Activated B cell treated with CpG ODN at 0.5 μM for 24 hours (primary cell): ENCODE measurements at regions not wholly inside any gene's neighbourhood (a gene's known extent, or its start where the extent isn't known, plus 50 kb on each side); places are given as distances from the start of the nearest gene placed in this dataset.

Experiments
- ATAC-seq: fragments of 200-7000 bp; cut with Tn5 transposase; one replicate; pipeline ENCODE4 v1.10.0; 2021; ENCODE audit warnings: low read depth, mild to moderate bottlenecking, moderate library complexity
- CTCF ChIA-PET: fragments of 350-600 bp; sonication (Branson Sonifier 250); formaldehyde crosslinking; loops from one replicate; lab custom pipeline; 2021; ENCODE audit warnings: antibody characterized with exemption; lab: Charles Lee
- POLR2A ChIA-PET: fragments of 350-600 bp; sonication (Branson Sonifier 250); formaldehyde crosslinking; loops from one replicate; lab custom pipeline; 2021; ENCODE audit warnings: antibody characterized with exemption; lab: Charles Lee
- DNase-seq: peaks from one replicate; pipeline ENCODE4 v3.0.0; 2022
- H3K27ac Mint-ChIP-seq: one replicate; pipeline ENCODE4 v1.8.0; 2020; ENCODE audit warnings: mixed read lengths
- H3K27me3 Mint-ChIP-seq: one replicate; pipeline ENCODE4 v1.8.0; 2021; ENCODE audit warnings: mixed read lengths
- H3K36me3 Mint-ChIP-seq: one replicate; pipeline ENCODE4 v1.8.0; 2021; ENCODE audit warnings: low read depth, mixed read lengths
- H3K4me1 Mint-ChIP-seq: one replicate; pipeline ENCODE4 v1.8.0; 2021; ENCODE audit warnings: mixed read lengths
- H3K4me3 Mint-ChIP-seq: one replicate; pipeline ENCODE4 v1.8.0; 2020; ENCODE audit warnings: mild to moderate bottlenecking, mixed read lengths
- H3K9me3 Mint-ChIP-seq: one replicate; pipeline ENCODE4 v1.8.0; 2020; ENCODE audit warnings: mixed read lengths
- intact Hi-C: fragments of 100-400 bp; cut with micrococcal nuclease; formaldehyde crosslinking; loops from one replicate; pipeline ENCODE4 v1.15.1; 2024
- TF ChIP-seq, protein P1 (sequence below): fragments of 200-600 bp; IDR thresholded peaks from one replicate; pipeline ENCODE4 v1.8.0; 2022; ENCODE audit warnings: antibody characterized with exemption, mild to moderate bottlenecking

DNA sequence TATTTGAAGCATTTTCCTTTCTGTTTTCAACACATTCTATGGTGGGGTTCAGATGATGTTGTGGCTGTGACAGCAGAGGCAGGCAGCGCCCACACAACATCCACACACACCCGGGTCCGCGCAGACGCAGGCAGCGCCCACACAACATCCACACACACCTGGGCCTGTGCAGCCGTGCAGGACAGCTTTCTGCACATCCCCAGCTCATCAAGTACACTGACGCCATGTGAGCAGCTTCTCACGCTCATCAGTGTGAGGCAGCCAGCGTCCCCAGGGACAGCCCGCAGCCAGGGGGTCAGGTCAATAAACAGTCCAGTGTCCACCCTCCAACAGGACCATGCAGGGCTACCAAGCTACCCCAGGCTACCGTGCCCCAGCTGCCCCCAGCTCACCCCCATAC, 272.8 kb upstream of the TCERG1L start:
- Mint-ChIP-seq H3K27me3 (no peaks in the 10 kb centered on the region), H3K4me1 (no peaks in the 10 kb centered on the region), H3K36me3 (no peaks in the 10 kb centered on the region), H3K9me3 (peaks cover 2% of the 10 kb centered on the region), H3K4me3 (no peak overlapping the region), H3K27ac (no peak overlapping the region)
- intact Hi-C loops, result no loop called here
- TF ChIP-seq, protein P1, sequence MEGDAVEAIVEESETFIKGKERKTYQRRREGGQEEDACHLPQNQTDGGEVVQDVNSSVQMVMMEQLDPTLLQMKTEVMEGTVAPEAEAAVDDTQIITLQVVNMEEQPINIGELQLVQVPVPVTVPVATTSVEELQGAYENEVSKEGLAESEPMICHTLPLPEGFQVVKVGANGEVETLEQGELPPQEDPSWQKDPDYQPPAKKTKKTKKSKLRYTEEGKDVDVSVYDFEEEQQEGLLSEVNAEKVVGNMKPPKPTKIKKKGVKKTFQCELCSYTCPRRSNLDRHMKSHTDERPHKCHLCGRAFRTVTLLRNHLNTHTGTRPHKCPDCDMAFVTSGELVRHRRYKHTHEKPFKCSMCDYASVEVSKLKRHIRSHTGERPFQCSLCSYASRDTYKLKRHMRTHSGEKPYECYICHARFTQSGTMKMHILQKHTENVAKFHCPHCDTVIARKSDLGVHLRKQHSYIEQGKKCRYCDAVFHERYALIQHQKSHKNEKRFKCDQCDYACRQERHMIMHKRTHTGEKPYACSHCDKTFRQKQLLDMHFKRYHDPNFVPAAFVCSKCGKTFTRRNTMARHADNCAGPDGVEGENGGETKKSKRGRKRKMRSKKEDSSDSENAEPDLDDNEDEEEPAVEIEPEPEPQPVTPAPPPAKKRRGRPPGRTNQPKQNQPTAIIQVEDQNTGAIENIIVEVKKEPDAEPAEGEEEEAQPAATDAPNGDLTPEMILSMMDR, result no peak
- CTCF ChIA-PET, result no interaction called here
- POLR2A ChIA-PET, result no interaction called here
- ATAC-seq (no peak), DNase-seq (no peak)

DNA sequence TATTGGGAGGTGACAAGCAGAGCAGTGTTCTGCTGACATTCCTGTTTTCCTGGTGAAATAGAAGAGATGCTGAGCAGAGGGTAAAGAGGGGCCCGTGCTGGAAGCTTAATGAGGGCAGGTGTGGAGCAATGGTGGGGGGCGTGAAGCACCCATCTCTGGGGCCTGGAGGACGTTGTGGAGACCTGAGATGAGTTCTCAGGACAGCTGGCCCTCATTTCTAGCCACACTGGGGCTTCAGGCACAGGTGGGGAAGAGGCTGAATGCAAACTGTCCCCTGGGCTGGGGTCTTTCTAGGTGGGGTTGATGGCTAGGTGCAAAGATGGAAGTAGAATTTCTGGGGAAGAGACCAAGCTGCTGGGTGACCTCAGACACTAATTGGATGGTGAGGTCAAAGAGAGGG, 274.2 kb upstream of the TCERG1L start:
- intact Hi-C loops, result no loop called here
- H3K4me3 Mint-ChIP-seq, result no peak overlapping the region
- no peaks in the 10 kb centered on the region for H3K4me1 Mint-ChIP-seq
- no peak overlapping the region for H3K27ac Mint-ChIP-seq
- peaks cover 2% of the 10 kb centered on the region for H3K9me3 Mint-ChIP-seq
- ChIA-PET CTCF (no interaction called here), POLR2A (no interaction called here)
- no peaks in the 10 kb centered on the region for H3K27me3 Mint-ChIP-seq
- DNase-seq, result no peak
- TF ChIP-seq, protein P1, result no peak
- no peak for ATAC-seq
- no peaks in the 10 kb centered on the region for H3K36me3 Mint-ChIP-seq

DNA sequence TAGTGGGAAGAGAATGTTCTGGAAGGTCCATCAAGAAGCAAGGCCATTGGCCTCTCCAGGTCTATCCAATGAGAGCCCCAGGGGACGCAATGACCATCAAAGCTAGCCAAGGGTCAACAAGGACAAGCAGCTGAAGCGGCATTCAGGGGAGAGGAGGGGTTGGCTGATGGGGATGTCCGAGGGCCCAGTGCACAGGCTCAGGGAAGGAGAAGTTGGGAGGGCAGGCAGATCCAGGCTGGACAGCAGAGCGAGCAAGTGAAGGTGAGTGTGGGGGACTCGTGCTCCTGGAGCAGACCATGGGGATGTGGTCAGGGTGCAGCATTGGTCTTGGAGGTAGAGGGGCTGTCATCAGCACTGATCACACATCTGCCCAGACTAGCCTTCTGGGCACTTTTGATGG, 275.4 kb upstream of the TCERG1L start:
- Mint-ChIP-seq H3K36me3 (no peaks in the 10 kb centered on the region), H3K27me3 (no peaks in the 10 kb centered on the region), H3K4me3 (no peak overlapping the region), H3K4me1 (no peaks in the 10 kb centered on the region), H3K27ac (no peak overlapping the region), H3K9me3 (peaks cover 2% of the 10 kb centered on the region)
- TF ChIP-seq, protein P1, result no peak
- intact Hi-C loops, result no loop called here
- POLR2A ChIA-PET, result no interaction called here
- CTCF ChIA-PET, result no interaction called here
- DNase-seq (no peak), ATAC-seq (no peak)

DNA sequence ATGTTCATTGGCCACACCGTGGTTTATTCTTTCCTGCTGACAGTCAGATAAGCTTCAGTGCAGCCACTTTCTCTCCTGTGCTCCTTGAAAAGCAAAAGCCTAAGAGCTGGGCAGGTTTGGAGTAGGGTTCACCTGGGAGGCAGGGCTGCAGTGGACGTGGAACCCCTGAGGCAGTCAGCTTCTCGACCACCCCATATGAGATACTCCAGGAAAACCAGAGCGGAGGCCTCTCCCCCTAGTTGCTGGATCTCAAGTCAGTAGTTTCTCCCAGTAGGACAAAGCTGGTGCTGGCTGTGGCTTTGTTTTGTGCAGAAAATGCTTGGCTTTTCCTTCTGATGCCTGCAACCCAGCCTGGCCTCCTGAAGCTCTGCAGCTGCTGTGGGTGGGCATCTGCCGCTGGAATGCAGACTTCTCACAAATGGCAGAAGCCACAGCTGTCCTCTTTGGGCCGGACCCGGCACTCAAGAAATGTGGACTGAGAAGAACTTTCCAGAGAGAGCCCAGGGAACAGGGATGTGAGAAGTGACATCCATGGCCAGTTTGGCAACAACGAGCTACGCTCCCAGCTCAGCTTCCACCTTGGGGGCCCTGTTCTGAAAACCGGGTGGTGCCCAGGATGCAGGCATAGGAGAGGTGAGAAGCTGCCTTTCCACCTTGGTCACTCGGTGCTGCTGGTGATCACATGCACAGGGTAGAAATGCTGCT, 276.6 kb upstream of the TCERG1L start:
- ChIA-PET POLR2A (no interaction called here), CTCF (no interaction called here)
- no peaks in the 10 kb centered on the region for H3K4me1 Mint-ChIP-seq
- no peaks in the 10 kb centered on the region for H3K36me3 Mint-ChIP-seq
- intact Hi-C loops, result no loop called here
- ATAC-seq (no peak), DNase-seq (no peak)
- TF ChIP-seq, protein P1, result no peak
- no peak overlapping the region for H3K4me3 Mint-ChIP-seq
- H3K27ac Mint-ChIP-seq, result no peak overlapping the region
- H3K9me3 Mint-ChIP-seq, result peaks cover 2% of the 10 kb centered on the region
- H3K27me3 Mint-ChIP-seq, result no peaks in the 10 kb centered on the region

DNA sequence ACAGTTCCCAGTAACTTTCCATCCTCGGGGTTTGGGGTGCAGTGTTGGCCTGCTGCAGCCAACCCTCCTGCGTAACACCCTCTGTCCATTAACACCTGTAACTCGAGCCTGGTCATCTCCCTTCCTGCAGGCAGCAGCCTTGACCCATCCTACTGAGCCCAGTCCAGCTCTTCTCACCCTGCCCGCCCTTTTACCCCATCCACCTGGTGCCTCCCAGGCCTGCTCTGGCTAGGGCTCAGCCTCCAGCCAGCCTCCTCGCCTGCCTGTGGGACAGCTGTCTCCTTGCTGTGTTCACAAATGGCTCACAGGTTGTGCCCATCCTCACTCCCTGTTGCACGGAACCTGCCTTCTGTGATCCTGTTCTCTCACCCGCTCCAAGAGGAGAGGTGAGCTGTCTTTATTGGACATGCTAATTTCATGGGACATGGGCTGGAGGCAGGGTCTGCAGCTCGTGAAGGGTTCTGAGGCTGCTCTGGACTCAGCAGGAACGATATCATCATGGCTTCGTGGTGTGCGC, 277.2 kb upstream of the TCERG1L start:
- CTCF ChIA-PET, result no interaction called here
- DNase-seq (no peak), ATAC-seq (no peak)
- H3K9me3 Mint-ChIP-seq, result peaks cover 2% of the 10 kb centered on the region
- H3K27me3 Mint-ChIP-seq, result no peaks in the 10 kb centered on the region
- H3K4me3 Mint-ChIP-seq, result no peak overlapping the region
- intact Hi-C loops, result no loop called here
- H3K4me1 Mint-ChIP-seq, result no peaks in the 10 kb centered on the region
- TF ChIP-seq, protein P1, result no peak
- no peaks in the 10 kb centered on the region for H3K36me3 Mint-ChIP-seq
- no peak overlapping the region for H3K27ac Mint-ChIP-seq
- POLR2A ChIA-PET, result no interaction called here
